Tibial nerve (tissue), 4 donors: ENCODE measurements at regions not wholly inside any gene's neighbourhood (a gene's known extent, or its start where the extent isn't known, plus 50 kb on each side); places are given as distances from the start of the nearest gene placed in this dataset.

Source experiments
- DNase-seq, 2 donors: peaks; one replicate each; pipeline ENCODE4 v3.0.0-alpha.2; 2019; ENCODE audit warnings: low spot score in 2 of 2
- H3K27ac ChIP-seq, 4 donors: fragments of 200-600 bp; sonication (generic) in 3 of 4; one replicate each; pipeline ENCODE4 v1.5.1; 2017 to 2019; ENCODE audit warnings: mild to moderate bottlenecking in 1 of 4
- H3K27me3 ChIP-seq, 2 donors: fragments of 200-600 bp; sonication (generic) in 1 of 2; one replicate each; pipeline versions ENCODE4 v1.5.1 to v1.6.0; 2017 to 2019
- H3K36me3 ChIP-seq, 3 donors: fragments of 200-600 bp; sonication (generic); one replicate each; pipeline ENCODE4 v1.5.1; 2018 to 2019
- H3K4me1 ChIP-seq, 4 donors: fragments of 200-600 bp; sonication (generic) in 3 of 4; one replicate each; pipeline ENCODE4 v1.5.1; 2017 to 2019
- H3K4me3 ChIP-seq, 4 donors: fragments of 200-600 bp; sonication (generic) in 3 of 4; one replicate each; pipeline ENCODE4 v1.5.1; 2017 to 2019; ENCODE audit warnings: mild to moderate bottlenecking in 1 of 4, moderate library complexity in 1 of 4
- H3K9me3 ChIP-seq, 4 donors: fragments of 200-600 bp; sonication (generic) in 3 of 4; one replicate each; pipeline ENCODE4 v1.5.1; 2017 to 2019
- CTCF ChIP-seq, 5 experiments: fragments of 200-600 bp in 3 of 5; fragments of 450-650 bp in 2 of 5; sonication (generic) in 3 of 5; IDR thresholded peaks; one replicate each; pipeline ENCODE4 v1.5.1; 2016 to 2019; ENCODE audit warnings: antibody characterized with exemption in 5 of 5, mild to moderate bottlenecking in 3 of 5, moderate library complexity in 2 of 5
- EP300 ChIP-seq, 2 donors: sonication (generic); formaldehyde crosslinking; IDR thresholded peaks; one replicate each; pipeline ENCODE4 v1.6.1; 2017; ENCODE audit warnings: antibody characterized with exemption in 2 of 2, mild to moderate bottlenecking in 1 of 2
- POLR2A ChIP-seq, 2 donors: fragments of 450-650 bp; IDR thresholded peaks; one replicate each; pipeline ENCODE4 v1.6.1; 2017; ENCODE audit warnings: antibody characterized with exemption in 2 of 2, mild to moderate bottlenecking in 2 of 2, moderate library complexity in 2 of 2
- WGBS, 2 donors: methylation state at CpG; one replicate each; pipeline ENCODE4 v1.1.5; 2018; 5-methylcytosine and 5-hydroxymethylcytosine counted together

GRCh38 chr5:167732499-167732898 is 558.9 kb upstream of the WWC1 start:
- Histone ChIP-seq H3K4me1 (peaks cover 0 to 7% (median 0%) of the 10 kb centered on the region in 4 donors), H3K27me3 (no peaks in the 10 kb centered on the region), H3K9me3 (no peaks in the 10 kb centered on the region), H3K27ac (no peak overlapping the region), H3K36me3 (no peaks in the 10 kb centered on the region), H3K4me3 (no peak overlapping the region)
- DNase-seq = no peak
- 86 to 89% methylated on average over 2 of the region's 2 CpGs for WGBS, 2 donors
- TF ChIP-seq POLR2A (IDR thresholded peaks at IDR 0.05) (no peak), EP300 (IDR thresholded peaks at IDR 0.05) (no peak), CTCF (IDR thresholded peaks at IDR 0.05) (no peak)

GRCh38 chr5:167736992-167737391 is 554.5 kb upstream of the WWC1 start:
- Histone ChIP-seq H3K27me3 (no peaks in the 10 kb centered on the region), H3K4me1 (no peaks in the 10 kb centered on the region), H3K4me3 (no peak overlapping the region), H3K9me3 (no peaks in the 10 kb centered on the region), H3K36me3 (no peaks in the 10 kb centered on the region), H3K27ac (no peak overlapping the region)
- TF ChIP-seq CTCF (IDR thresholded peaks at IDR 0.05) (no peak), EP300 (IDR thresholded peaks at IDR 0.05) (no peak), POLR2A (IDR thresholded peaks at IDR 0.05) (no peak)
- DNase-seq = no peak
- 87 to 91% methylated on average over 12 of the region's 12 CpGs for WGBS, 2 donors

GRCh38 chr5:167743695-167744464 is 547.6 kb upstream of the WWC1 start:
- Histone ChIP-seq H3K27me3 (no peaks in the 10 kb centered on the region), H3K27ac (no peak overlapping the region), H3K36me3 (no peaks in the 10 kb centered on the region), H3K9me3 (no peaks in the 10 kb centered on the region), H3K4me3 (no peak overlapping the region), H3K4me1 (no peaks in the 10 kb centered on the region)
- TF ChIP-seq CTCF (IDR thresholded peaks at IDR 0.05) = no peak
- TF ChIP-seq POLR2A (IDR thresholded peaks at IDR 0.05) = no peak
- TF ChIP-seq EP300 (IDR thresholded peaks at IDR 0.05) = no peak
- no peak for DNase-seq
- 51 to 52% methylated on average over 4 of the region's 4 CpGs for WGBS, 2 donors

GRCh38 chr5:167745868-167746267 is 545.6 kb upstream of the WWC1 start:
- H3K4me3 ChIP-seq = no peak overlapping the region
- no peaks in the 10 kb centered on the region for H3K36me3 ChIP-seq
- TF ChIP-seq EP300 (IDR thresholded peaks at IDR 0.05) (no peak), POLR2A (IDR thresholded peaks at IDR 0.05) (no peak), CTCF (IDR thresholded peaks at IDR 0.05) (no peak)
- H3K4me1 ChIP-seq = no peaks in the 10 kb centered on the region
- H3K9me3 ChIP-seq = no peaks in the 10 kb centered on the region
- H3K27ac ChIP-seq = no peak overlapping the region
- WGBS, 2 donors = 83 to 84% methylated on average over 6 of the region's 6 CpGs
- no peak for DNase-seq
- H3K27me3 ChIP-seq = no peaks in the 10 kb centered on the region

GRCh38 chr5:167750586-167750985 is 540.9 kb upstream of the WWC1 start:
- Histone ChIP-seq H3K9me3 (no peaks in the 10 kb centered on the region), H3K4me1 (no peaks in the 10 kb centered on the region), H3K27me3 (no peaks in the 10 kb centered on the region), H3K36me3 (no peaks in the 10 kb centered on the region), H3K27ac (no peak overlapping the region), H3K4me3 (no peak overlapping the region)
- TF ChIP-seq POLR2A (IDR thresholded peaks at IDR 0.05) = no peak
- TF ChIP-seq CTCF (IDR thresholded peaks at IDR 0.05) = no peak
- TF ChIP-seq EP300 (IDR thresholded peaks at IDR 0.05) = no peak
- WGBS, 2 donors = 74 to 100% methylated on average over 1 of the region's 1 CpG
- DNase-seq = no peak
